Bronchial epithelial cell (primary cell): ENCODE measurements at regions not wholly inside any gene's neighbourhood (a gene's known extent, or its start where the extent isn't known, plus 50 kb on each side); places are given as distances from the start of the nearest gene placed in this dataset.
A peak's percentile ranks its signal among the peaks of the same experiment; 100 is the strongest.

Source experiments
- DNase-seq: peaks from one replicate; pipeline ENCODE4 v3.0.0-alpha.2; 2010; ENCODE audit warnings: low read depth
- FAIRE-seq: peaks from 2 replicates; lab custom pipeline; 2011; peaks lifted over from hg19 to GRCh38; lab: Jason Lieb, UNC
- H3K27me3 ChIP-seq: 2 replicates; pipeline ENCODE4 v1.5.1; 2011; ENCODE audit warnings: low read length; ENCODE audit not compliant: control insufficient read depth, insufficient read depth
- H3K36me3 ChIP-seq: 2 replicates; pipeline ENCODE4 v1.5.1; 2011; ENCODE audit warnings: low read length; ENCODE audit not compliant: control insufficient read depth, insufficient read depth
- H3K4me3 ChIP-seq: 2 replicates; pipeline ENCODE4 v1.5.1; 2011; ENCODE audit warnings: mild to moderate bottlenecking, low read depth, low read length, control low read depth
- CTCF ChIP-seq: IDR thresholded peaks from 2 replicates; pipeline ENCODE4 v1.5.1; 2011; ENCODE audit warnings: mild to moderate bottlenecking, moderate library complexity, low read length, control low read depth, inconsistent platforms; ENCODE audit not compliant: insufficient read depth, severe bottlenecking

GRCh38 chr2:111694700-111695101 lies 189.3 kb downstream of the ANAPC1 start:
- no peaks in the 10 kb centered on the region for H3K27me3 ChIP-seq
- H3K4me3 ChIP-seq = no peak overlapping the region
- no peaks in the 10 kb centered on the region for H3K36me3 ChIP-seq
- no peak for TF ChIP-seq CTCF
- DNase-seq (peak; percentile 60), FAIRE-seq (no peak)

- Histone ChIP-seq H3K36me3 (no peaks in the 10 kb centered on the region), H3K27me3 (no peaks in the 10 kb centered on the region), H3K4me3 (no peak overlapping the region)
- no peak for TF ChIP-seq CTCF
- DNase-seq (no peak), FAIRE-seq (no peak)
These were observed 188.5 kb downstream of the ANAPC1 start for GRCh38 chr2:111695441-111696007.

GRCh38 chr2:111696226-111696625 lies 187.8 kb downstream of the ANAPC1 start:
- no peak for DNase-seq
- no peak for TF ChIP-seq CTCF
- Histone ChIP-seq H3K27me3 (no peaks in the 10 kb centered on the region), H3K36me3 (no peaks in the 10 kb centered on the region), H3K4me3 (no peak overlapping the region)
- FAIRE-seq = no peak

GRCh38 chr2:111697560-111697959 lies 186.4 kb downstream of the ANAPC1 start:
- no peaks in the 10 kb centered on the region for H3K27me3 ChIP-seq
- H3K4me3 ChIP-seq = no peak overlapping the region
- no peaks in the 10 kb centered on the region for H3K36me3 ChIP-seq
- DNase-seq = no peak
- TF ChIP-seq CTCF = no peak
- no peak for FAIRE-seq

GRCh38 chr2:111698089-111698488 lies 185.9 kb downstream of the ANAPC1 start:
- no peak for TF ChIP-seq CTCF

GRCh38 chr2:111698743-111699554 lies 185.0 kb downstream of the ANAPC1 start:
- TF ChIP-seq CTCF = peak; percentile 42
- DNase-seq (peak; percentile 99), FAIRE-seq (peak; percentile 68)
- Histone ChIP-seq H3K36me3 (no peaks in the 10 kb centered on the region), H3K27me3 (no peaks in the 10 kb centered on the region), H3K4me3 (no peak overlapping the region)

More at GRCh38 chr2:111698089-111698488, 185.9 kb downstream of the ANAPC1 start:
- DNase-seq = no peak
- no peaks in the 10 kb centered on the region for H3K36me3 ChIP-seq
- no peak for FAIRE-seq
- H3K4me3 ChIP-seq = no peak overlapping the region
- no peaks in the 10 kb centered on the region for H3K27me3 ChIP-seq
